Erythroblast (primary cell): ENCODE measurements at regions not wholly inside any gene's neighbourhood (a gene's known extent, or its start where the extent isn't known, plus 50 kb on each side); places are given as distances from the start of the nearest gene placed in this dataset.

Experiments used
- GATA1 ChIP-seq: IDR thresholded peaks from 2 replicates; pipeline ENCODE4 v1.6.1; 2011; ENCODE audit warnings: low read depth, mild to moderate bottlenecking, control low read depth, low read length, moderate library complexity
- POLR2A ChIP-seq: IDR thresholded peaks from 2 replicates; pipeline ENCODE4 v1.6.1; 2011; ENCODE audit warnings: mild to moderate bottlenecking, low read length

- no peak for TF ChIP-seq POLR2A
- TF ChIP-seq GATA1, result no peak
Observed at GRCh38 chr5:4420681-4421080, 719.4 kb upstream of the ADAMTS16 start.
